Ishikawa (cell line): ENCODE measurements at regions not wholly inside any gene's neighbourhood (a gene's known extent, or its start where the extent isn't known, plus 50 kb on each side); places are given as distances from the start of the nearest gene placed in this dataset.

Source experiments
- CEBPB ChIP-seq: IDR thresholded peaks from 2 replicates; pipeline ENCODE4 v1.6.1; 2012
- CREB1 ChIP-seq: IDR thresholded peaks from 2 replicates; pipeline ENCODE4 v1.6.1; 2012; ENCODE audit warnings: low read depth
- EGR1 ChIP-seq: IDR thresholded peaks from 2 replicates; pipeline ENCODE4 v1.6.1; 2012
- EP300 ChIP-seq: IDR thresholded peaks from 2 replicates; pipeline ENCODE4 v1.6.1; 2012; ENCODE audit warnings: borderline replicate concordance
- FOXM1 ChIP-seq: IDR thresholded peaks from 2 replicates; pipeline ENCODE4 v1.6.1; 2012; ENCODE audit warnings: low read depth, borderline replicate concordance
- MAX ChIP-seq: IDR thresholded peaks from 2 replicates; pipeline ENCODE4 v1.6.1; 2012
- NFIC ChIP-seq: IDR thresholded peaks from 2 replicates; pipeline ENCODE4 v1.6.1; 2012
- RAD21 ChIP-seq: IDR thresholded peaks from 2 replicates; pipeline ENCODE4 v1.6.1; 2012; ENCODE audit warnings: low read depth
- REST ChIP-seq: IDR thresholded peaks from 2 replicates; pipeline ENCODE4 v1.6.1; 2012; ENCODE audit warnings: low read depth, mild to moderate bottlenecking
- TAF1 ChIP-seq: IDR thresholded peaks from 2 replicates; pipeline ENCODE4 v1.6.1; 2012; ENCODE audit warnings: low read depth, mild to moderate bottlenecking
- TCF12 ChIP-seq: IDR thresholded peaks from 2 replicates; pipeline ENCODE4 v1.6.1; 2012; ENCODE audit warnings: low read depth
- TEAD4 ChIP-seq: IDR thresholded peaks from 2 replicates; pipeline ENCODE4 v1.6.1; 2012
- USF1 ChIP-seq: IDR thresholded peaks from 2 replicates; pipeline ENCODE4 v1.6.1; 2012
- YY1 ChIP-seq: IDR thresholded peaks from 2 replicates; pipeline ENCODE4 v1.6.1; 2012; ENCODE audit warnings: low read depth
- ZBTB7A ChIP-seq: IDR thresholded peaks from 2 replicates; pipeline ENCODE4 v1.6.1; 2012; ENCODE audit warnings: low read depth

- TF ChIP-seq REST (no peak), NFIC (no peak), TCF12 (no peak)
Observed at GRCh38 chr10:123367195-123367594, 213.0 kb downstream of the BUB3 start.

- TF ChIP-seq MAX (no peak), NFIC (no peak), REST (no peak), ZBTB7A (no peak), YY1 (no peak), EP300 (no peak), USF1 (no peak), CREB1 (no peak), TCF12 (no peak), CEBPB (no peak), RAD21 (no peak), EGR1 (no peak), FOXM1 (no peak), TAF1 (no peak), TEAD4 (no peak)
Observed at GRCh38 chr10:123373591-123373990, 219.4 kb downstream of the BUB3 start.

GRCh38 chr10:123375097-123375496 is 220.9 kb downstream of the BUB3 start:
- TF ChIP-seq ZBTB7A (no peak), RAD21 (no peak)

GRCh38 chr10:123375738-123376137 is 221.5 kb downstream of the BUB3 start:
- TF ChIP-seq TCF12 (no peak), CREB1 (no peak), CEBPB (no peak), MAX (no peak), NFIC (no peak), EP300 (no peak), FOXM1 (no peak), TEAD4 (no peak), ZBTB7A (no peak)

GRCh38 chr10:123377883-123378282 is 223.7 kb downstream of the BUB3 start:
- TF ChIP-seq CEBPB, result peak; percentile 60
- TF ChIP-seq EP300, result peak; percentile 44
- TF ChIP-seq CREB1, result no peak
- TF ChIP-seq NFIC, result no peak
- peak; percentile 42; the same call in 1 of the 2 replicates for TF ChIP-seq TEAD4

- TF ChIP-seq NFIC (no peak), USF1 (no peak), TEAD4 (no peak), TCF12 (no peak), FOXM1 (no peak), TAF1 (no peak), YY1 (no peak), EP300 (no peak), REST (no peak), RAD21 (no peak), CEBPB (no peak), CREB1 (no peak), MAX (no peak), ZBTB7A (no peak), EGR1 (no peak)
Observed at GRCh38 chr10:123378302-123378701, 224.1 kb downstream of the BUB3 start.
